Natural killer cell treated with Interleukin-12 subunit alpha and Interleukin-12 subunit beta and Interleukin-15 and Interleukin-18, amount 100 ng/mL, for 72 hours (primary cell): ENCODE measurements at regions not wholly inside any gene's neighbourhood (a gene's known extent, or its start where the extent isn't known, plus 50 kb on each side); places are given as distances from the start of the nearest gene placed in this dataset.

Experiments used
- ATAC-seq, 2 donors: fragments of 150-1000 bp; cut with Tn5 transposase in 1 of 2; sonication (Bioruptor Pico), chemical (Tn5 transposase) in 1 of 2; 2 replicates each; pipeline ENCODE4 v1.10.0; 2021
- DNase-seq: peaks from one replicate; pipeline ENCODE4 v3.0.0; 2022; ENCODE audit warnings: low spot score
- H3K27ac Mint-ChIP-seq, 2 donors: 1 replicate in 1 of 2; 2 replicates in 1 of 2; pipeline ENCODE4 v1.8.0; 2022; ENCODE audit warnings: mixed read lengths in 2 of 2, mild to moderate bottlenecking in 1 of 2, moderate library complexity in 1 of 2
- H3K27me3 Mint-ChIP-seq, 2 donors: 1 replicate in 1 of 2; 2 replicates in 1 of 2; pipeline ENCODE4 v1.8.0; 2022; ENCODE audit warnings: mixed read lengths in 2 of 2
- H3K36me3 Mint-ChIP-seq: one replicate; pipeline ENCODE4 v1.8.0; 2022; ENCODE audit warnings: mixed read lengths
- H3K4me1 Mint-ChIP-seq, 2 donors: 1 replicate in 1 of 2; 2 replicates in 1 of 2; pipeline ENCODE4 v1.8.0; 2022; ENCODE audit warnings: low read depth in 2 of 2, mixed read lengths in 2 of 2, mild to moderate bottlenecking in 1 of 2
- H3K4me3 Mint-ChIP-seq: one replicate; pipeline ENCODE4 v1.8.0; 2022; ENCODE audit warnings: mixed read lengths
- H3K9me3 Mint-ChIP-seq: 2 replicates; pipeline ENCODE4 v1.8.0; 2022; ENCODE audit warnings: mixed read lengths

DNA sequence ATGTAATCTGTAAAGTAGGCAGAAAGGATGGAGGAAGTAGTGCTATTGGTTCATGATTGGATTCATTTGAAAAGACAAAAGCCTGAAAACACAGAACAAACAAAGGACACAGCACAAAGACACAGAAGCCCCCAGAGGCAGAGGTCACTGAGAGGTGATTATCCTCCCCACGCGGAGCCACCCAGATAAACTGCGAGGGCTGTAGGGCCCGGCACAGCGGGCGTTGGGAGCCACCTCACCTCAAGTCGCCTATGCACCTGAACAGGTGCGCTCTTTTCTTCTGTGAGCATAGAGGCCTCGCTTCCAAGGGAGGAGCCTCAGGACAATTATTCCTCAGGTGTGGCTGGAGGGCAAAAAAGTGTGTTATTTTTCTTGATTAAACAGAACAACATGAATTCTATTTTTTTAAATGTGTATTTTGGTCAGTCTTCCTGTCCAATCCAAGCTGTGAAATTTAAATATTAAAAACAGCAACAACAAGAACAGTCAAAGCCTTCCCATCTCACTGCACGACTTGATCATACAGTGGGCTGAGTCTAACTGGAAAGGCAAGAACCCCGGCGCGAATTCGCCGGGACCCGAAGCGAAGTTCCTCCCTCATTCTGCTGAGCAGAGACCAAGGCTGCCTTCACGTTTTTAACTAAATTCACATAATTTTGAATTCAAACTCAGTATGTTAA lies 205.3 kb downstream of the THBS2 start:
- Mint-ChIP-seq H3K36me3 (no peaks in the 10 kb centered on the region), H3K4me3 (no peak overlapping the region), H3K9me3 (no peaks in the 10 kb centered on the region), H3K27ac (no peak overlapping the region), H3K27me3 (peaks cover 18 to 19% of the 10 kb centered on the region in 2 donors), H3K4me1 (no peaks in the 10 kb centered on the region)
- ATAC-seq (no peak), DNase-seq (no peak)

DNA sequence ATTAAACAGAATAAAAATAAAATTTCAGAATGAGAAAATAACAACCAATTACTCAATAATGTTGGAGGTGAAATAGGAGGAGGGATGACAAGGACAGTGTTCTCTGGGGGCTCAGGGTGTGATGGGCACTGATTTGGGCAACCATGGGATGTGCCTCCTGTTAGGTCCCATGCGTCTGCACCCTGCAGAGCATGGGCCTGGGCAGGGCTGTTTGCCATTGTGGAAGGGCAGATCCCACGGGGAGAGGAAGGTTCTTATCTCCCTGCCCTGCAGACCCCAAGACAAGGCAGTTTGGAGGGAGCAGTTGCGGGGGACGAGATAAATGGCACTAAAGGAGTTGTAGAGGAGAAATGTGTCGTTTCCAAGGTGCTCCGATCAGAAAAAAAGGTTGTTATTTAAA lies 206.3 kb downstream of the THBS2 start:
- peaks cover 16 to 19% of the 10 kb centered on the region in 2 donors for H3K27me3 Mint-ChIP-seq
- no peaks in the 10 kb centered on the region for H3K36me3 Mint-ChIP-seq
- ATAC-seq (no peak), DNase-seq (no peak)
- no peaks in the 10 kb centered on the region for H3K9me3 Mint-ChIP-seq
- H3K4me3 Mint-ChIP-seq, result no peak overlapping the region
- H3K4me1 Mint-ChIP-seq, result no peaks in the 10 kb centered on the region
- no peak overlapping the region for H3K27ac Mint-ChIP-seq

DNA sequence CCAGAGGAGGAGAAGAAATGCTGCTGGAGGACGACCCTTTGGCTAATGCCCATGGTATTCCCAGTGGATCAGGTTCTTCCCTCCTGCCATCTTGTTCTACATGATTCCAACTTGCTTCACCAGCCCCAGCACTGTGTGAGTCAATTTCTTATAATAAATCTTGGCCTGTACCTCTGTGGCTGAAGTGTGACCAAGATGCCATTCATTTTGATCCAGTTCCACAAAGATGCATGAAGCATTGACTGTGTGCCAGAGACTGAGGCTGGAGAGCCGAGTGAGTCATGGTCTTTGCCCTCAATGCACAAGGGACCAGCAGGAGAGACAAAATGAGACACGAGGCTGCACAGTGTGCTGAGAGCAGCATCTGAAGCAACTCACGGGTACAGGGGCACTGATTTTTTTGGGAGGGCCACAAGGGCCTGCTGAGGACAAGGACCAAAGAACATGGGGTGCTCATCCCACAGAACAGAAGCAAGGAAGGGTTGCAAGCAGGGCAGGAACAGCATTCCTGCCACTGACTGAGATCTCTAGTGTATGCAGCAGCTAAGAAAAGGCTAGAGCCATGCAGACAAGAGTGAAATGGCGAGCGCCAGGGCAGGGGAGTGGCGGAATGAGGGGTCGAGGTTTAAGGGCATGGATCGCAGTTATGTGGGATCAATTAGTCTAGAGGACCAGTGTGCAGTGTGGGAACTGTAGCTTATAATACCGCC lies 207.0 kb downstream of the THBS2 start:
- Mint-ChIP-seq H3K4me3 (no peak overlapping the region), H3K4me1 (no peaks in the 10 kb centered on the region), H3K9me3 (no peaks in the 10 kb centered on the region), H3K27me3 (peaks cover 9 to 16% of the 10 kb centered on the region in 2 donors), H3K27ac (no peak overlapping the region), H3K36me3 (no peaks in the 10 kb centered on the region)
- DNase-seq (no peak), ATAC-seq (peak in 1 of 2 donors; percentile 28)

DNA sequence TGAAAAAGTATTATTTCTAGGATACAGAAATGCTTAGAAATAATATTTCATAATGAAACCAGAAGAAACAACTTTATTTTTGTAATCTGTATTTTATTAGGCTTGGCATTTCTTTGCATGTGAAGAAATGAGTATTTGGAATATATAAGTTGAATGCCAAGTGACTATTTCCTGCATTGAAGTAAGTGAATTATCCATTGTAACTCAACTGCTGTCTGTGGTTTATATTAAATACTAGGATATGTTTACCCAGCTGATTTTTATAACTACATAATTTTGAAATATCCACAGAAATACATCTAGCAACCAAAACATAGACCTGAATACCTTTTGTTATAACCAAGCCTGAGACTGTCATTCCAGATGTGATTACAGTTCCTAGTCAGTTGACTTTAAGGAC lies 207.6 kb downstream of the THBS2 start:
- no peaks in the 10 kb centered on the region for H3K36me3 Mint-ChIP-seq
- no peaks in the 10 kb centered on the region for H3K9me3 Mint-ChIP-seq
- DNase-seq (no peak), ATAC-seq (no peak)
- H3K27ac Mint-ChIP-seq, result no peak overlapping the region
- H3K27me3 Mint-ChIP-seq, result peaks cover 2 to 10% of the 10 kb centered on the region in 2 donors
- H3K4me1 Mint-ChIP-seq, result no peaks in the 10 kb centered on the region
- no peak overlapping the region for H3K4me3 Mint-ChIP-seq

DNA sequence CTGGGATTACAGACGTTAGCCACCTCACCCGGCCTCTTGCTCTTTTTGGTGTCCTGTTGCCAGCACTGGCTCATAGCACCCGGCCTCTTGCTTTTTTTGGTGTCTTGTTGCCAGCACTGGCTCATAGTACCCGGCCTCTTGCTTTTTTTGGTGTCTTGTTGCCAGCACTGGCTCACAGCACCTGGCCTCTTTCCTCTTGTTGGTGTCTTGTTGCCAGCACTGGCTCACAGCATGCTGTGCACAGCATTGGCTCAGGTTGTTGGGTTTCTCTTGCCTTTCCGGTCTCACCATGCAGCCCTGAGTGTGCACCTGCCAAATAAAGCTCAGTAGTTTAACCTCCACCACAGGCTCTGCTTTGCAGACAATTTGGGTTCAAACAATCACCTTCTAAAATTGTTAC lies 208.2 kb downstream of the THBS2 start:
- ATAC-seq (no peak), DNase-seq (no peak)
- H3K27me3 Mint-ChIP-seq, result peaks cover 0 to 10% of the 10 kb centered on the region in 2 donors
- no peaks in the 10 kb centered on the region for H3K9me3 Mint-ChIP-seq
- no peak overlapping the region for H3K27ac Mint-ChIP-seq
- no peaks in the 10 kb centered on the region for H3K36me3 Mint-ChIP-seq
- no peak overlapping the region for H3K4me3 Mint-ChIP-seq
- H3K4me1 Mint-ChIP-seq, result no peaks in the 10 kb centered on the region

DNA sequence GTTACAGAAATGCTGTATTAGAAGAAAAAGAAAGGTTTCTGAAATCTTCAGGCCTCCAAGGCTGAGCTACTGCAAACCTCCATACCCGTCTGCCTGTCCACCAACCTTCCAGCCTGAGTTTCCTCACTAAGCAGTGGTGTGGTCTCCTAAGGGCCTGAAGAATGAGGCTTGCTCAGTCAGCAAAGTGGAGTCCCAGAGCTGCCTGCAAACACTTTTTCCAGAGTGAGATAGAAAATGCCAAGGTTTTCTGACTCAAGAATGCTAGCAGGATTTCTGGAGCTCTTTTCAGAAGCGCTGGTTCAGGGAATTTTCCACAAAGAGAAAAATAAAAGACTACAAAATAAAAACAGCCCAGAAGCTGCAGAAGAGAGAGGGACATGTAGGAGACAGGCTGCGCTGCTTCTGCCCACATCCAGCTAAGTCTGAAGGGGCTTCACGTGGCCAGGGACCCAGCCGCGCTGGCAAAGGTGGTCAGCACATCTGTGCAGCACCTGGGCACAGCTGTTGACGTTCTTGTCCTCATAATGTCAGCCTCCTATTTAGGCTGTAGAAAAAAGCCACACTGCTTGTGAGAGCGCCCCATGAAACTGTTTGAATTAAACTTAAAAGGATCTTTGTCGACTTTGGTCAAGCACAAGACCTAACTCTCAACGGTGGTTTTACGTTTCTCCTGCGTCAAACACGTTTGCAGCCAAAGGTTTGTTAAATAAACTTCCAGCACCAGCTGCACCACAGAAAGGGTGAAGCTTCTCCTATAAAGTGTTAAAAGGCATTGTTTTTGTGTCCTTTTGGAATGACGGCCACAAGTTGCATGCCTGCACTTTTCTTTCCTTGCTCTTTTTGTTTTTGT lies 209.0 kb downstream of the THBS2 start:
- ATAC-seq, result no peak
- Mint-ChIP-seq H3K36me3 (no peaks in the 10 kb centered on the region), H3K27ac (no peak overlapping the region)

DNA sequence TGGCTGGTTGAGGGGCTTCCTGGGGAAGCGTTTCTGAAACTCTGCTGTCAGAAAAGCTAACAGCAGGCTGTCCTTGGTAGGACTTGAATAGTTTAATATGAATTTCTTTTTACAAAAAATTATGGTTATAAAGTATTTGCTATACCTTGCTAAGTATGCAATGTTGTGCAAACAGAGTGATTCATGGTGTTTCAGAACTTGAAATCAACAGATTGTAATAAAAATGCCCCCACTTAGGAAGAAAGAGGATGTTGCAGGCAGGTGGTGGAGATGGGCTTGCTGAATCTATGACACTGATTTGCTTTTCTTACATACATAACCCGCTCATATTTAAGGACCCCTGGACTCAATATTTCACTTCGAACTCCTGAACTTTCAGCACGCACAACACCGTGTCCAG lies 211.6 kb downstream of the THBS2 start:
- DNase-seq, result no peak
- H3K4me1 Mint-ChIP-seq, result no peaks in the 10 kb centered on the region
- H3K4me3 Mint-ChIP-seq, result no peak overlapping the region
- H3K9me3 Mint-ChIP-seq, result no peaks in the 10 kb centered on the region
- H3K27ac Mint-ChIP-seq, result no peak overlapping the region
- H3K27me3 Mint-ChIP-seq, result peaks cover 0 to 11% of the 10 kb centered on the region in 2 donors
- ATAC-seq, result no peak
- peaks cover 5% of the 10 kb centered on the region for H3K36me3 Mint-ChIP-seq

More for the DNA sequence above, 209.0 kb downstream of the THBS2 start:
- Mint-ChIP-seq H3K9me3 (no peaks in the 10 kb centered on the region), H3K4me3 (no peak overlapping the region), H3K4me1 (no peaks in the 10 kb centered on the region), H3K27me3 (peaks cover 0 to 10% of the 10 kb centered on the region in 2 donors)
- no peak for DNase-seq

DNA sequence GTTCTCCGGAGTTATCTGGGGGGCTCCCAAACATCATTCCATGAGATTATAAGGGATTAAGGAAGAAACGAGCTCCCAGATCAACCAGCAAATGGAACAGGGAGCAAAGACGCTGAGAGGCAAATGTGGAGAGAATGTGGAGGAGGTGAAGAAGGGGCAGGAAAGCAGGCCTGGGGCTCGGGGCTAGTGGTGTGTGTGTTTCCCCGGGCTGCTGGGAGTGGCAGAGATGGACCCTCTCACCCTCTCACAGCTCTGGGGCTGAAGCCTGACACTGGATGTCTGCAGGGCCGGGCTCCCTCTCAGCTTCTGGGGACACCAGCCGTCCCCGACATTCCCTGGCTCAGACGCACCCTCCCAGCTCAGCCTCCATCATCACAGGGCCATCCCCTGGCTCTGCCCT lies 212.6 kb downstream of the THBS2 start:
- H3K4me1 Mint-ChIP-seq, result no peaks in the 10 kb centered on the region
- no peak overlapping the region for H3K27ac Mint-ChIP-seq
- peaks cover 0 to 8% of the 10 kb centered on the region in 2 donors for H3K27me3 Mint-ChIP-seq
- H3K36me3 Mint-ChIP-seq, result peaks cover 5% of the 10 kb centered on the region
- ATAC-seq (peak in 1 of 2 donors; percentile 40), DNase-seq (no peak)
- no peak overlapping the region for H3K4me3 Mint-ChIP-seq
- H3K9me3 Mint-ChIP-seq, result no peaks in the 10 kb centered on the region

DNA sequence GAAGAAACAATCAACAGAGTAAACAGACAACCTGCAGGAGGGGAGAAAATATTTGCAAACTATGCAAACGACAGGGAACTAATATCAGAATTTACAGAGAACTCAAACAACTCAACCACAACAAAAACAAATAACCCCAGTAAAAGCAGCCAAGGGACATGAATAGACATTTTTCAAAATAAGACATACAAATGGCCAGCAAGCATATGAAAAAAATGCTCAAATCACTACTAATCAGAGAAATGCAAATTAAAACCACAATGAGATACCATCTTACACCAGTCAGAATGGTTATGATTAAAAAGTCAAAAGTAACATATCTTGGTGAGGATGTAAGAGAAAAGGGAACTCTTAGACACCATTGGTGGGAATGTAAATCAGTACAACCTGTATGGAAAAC lies 215.0 kb downstream of the THBS2 start:
- Mint-ChIP-seq H3K4me3 (no peak overlapping the region), H3K27ac (no peak overlapping the region), H3K4me1 (no peaks in the 10 kb centered on the region), H3K9me3 (no peaks in the 10 kb centered on the region), H3K27me3 (peaks cover 0 to 4% of the 10 kb centered on the region in 2 donors), H3K36me3 (peaks cover 5% of the 10 kb centered on the region)
- ATAC-seq (no peak), DNase-seq (no peak)

DNA sequence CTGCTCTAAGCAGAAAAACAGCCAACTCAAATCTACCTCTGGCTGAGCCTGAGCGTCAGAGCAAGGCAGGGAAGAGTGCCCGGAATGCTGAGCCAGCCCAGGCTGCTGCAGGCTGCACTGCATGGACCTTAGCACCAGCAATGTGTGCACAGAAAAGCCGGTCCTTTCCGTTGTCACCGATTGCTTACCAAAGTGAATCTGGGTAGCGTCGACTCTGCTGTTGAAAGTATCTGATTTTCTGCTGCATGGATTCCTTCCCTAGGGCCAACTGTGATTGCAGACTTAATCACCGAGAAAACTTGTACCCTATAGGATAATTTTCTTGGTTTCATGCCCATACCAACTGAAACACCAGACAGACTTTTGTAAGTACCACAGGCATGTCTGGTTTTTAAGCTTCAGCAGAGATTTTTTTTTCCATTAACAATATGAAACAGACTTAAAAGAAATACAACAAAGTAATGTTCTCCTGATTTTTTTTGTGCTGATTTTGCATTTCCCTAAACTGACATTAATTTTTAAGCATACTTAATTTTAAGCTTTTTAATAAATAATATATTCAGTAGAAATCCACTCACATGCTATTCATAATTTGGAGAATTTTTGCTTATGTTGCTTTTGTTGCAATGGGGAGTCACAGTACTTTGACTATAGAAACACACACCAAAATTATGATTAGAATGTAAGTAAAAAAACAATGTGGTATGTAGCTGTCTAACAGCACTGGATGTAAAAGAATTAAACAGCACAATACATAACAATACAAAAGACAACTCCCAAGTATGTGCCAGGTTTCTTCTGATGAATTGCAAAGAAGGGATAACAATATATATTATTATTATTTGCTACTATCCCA lies 218.0 kb downstream of the THBS2 start:
- H3K9me3 Mint-ChIP-seq, result no peaks in the 10 kb centered on the region
- H3K4me1 Mint-ChIP-seq, result no peaks in the 10 kb centered on the region
- peaks cover 0 to 6% of the 10 kb centered on the region in 2 donors for H3K27me3 Mint-ChIP-seq
- peaks cover 5% of the 10 kb centered on the region for H3K36me3 Mint-ChIP-seq
- H3K27ac Mint-ChIP-seq, result no peak overlapping the region
- DNase-seq (no peak), ATAC-seq (no peak)
- no peak overlapping the region for H3K4me3 Mint-ChIP-seq

DNA sequence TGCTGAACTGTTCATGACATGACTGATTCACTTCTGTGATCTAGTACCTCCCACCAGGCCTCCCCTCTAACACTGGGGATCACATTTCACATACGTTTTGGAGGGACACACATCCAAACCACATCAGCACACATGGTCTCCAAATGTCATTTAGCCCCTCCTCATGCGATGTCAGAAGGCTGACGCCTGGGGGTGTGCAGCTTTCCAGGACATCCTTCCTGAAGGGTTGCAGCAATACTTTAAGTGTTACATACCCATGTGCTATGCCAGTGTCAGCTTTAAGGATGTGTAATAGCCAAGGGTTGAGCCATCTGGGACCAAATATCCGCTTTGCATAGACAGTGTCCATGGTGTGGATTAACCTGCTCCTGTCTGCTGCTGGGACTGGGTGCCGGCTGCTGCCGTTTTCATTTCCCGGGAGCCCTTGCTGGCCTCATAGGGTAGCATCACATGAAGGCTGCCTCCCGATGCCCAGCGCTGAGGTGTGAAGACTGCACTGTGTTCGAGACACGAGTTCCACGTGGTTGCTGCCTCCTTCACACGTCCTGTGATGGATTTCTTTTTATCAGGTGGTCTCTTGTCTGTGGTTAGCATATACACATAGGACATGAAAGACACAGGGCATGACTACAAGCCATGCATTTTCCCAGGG lies 219.0 kb downstream of the THBS2 start:
- H3K4me1 Mint-ChIP-seq, result no peaks in the 10 kb centered on the region

DNA sequence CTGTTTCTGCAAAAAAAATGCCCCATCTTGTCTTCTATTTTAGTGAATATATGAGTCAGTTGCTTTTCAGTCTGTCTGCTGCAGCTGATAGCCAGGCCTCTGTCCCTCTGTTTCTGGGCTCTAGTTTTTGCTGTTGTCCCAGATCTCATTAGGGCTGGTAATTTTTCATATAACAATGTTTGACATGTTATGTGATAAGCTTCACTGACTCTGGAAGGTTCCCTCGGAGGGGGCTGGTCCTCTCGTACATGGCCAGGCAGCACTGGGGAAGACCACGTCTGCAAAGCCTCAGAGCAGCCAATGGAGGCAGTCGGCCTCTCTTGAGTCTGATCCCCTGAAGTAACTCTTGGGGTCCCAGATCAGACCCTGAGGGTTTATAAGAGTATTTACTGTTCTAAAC lies 223.8 kb downstream of the THBS2 start:
- no peaks in the 10 kb centered on the region for H3K4me1 Mint-ChIP-seq
- no peak overlapping the region for H3K27ac Mint-ChIP-seq
- no peaks in the 10 kb centered on the region for H3K9me3 Mint-ChIP-seq
- ATAC-seq (no peak), DNase-seq (no peak)
- peaks cover 0 to 10% of the 10 kb centered on the region in 2 donors for H3K27me3 Mint-ChIP-seq
- H3K36me3 Mint-ChIP-seq, result no peaks in the 10 kb centered on the region
- no peak overlapping the region for H3K4me3 Mint-ChIP-seq

More for the DNA sequence above, 219.0 kb downstream of the THBS2 start:
- H3K9me3 Mint-ChIP-seq, result no peaks in the 10 kb centered on the region
- DNase-seq (no peak), ATAC-seq (no peak)
- H3K27ac Mint-ChIP-seq, result no peak overlapping the region
- peaks cover 5% of the 10 kb centered on the region for H3K36me3 Mint-ChIP-seq
- H3K4me3 Mint-ChIP-seq, result no peak overlapping the region
- H3K27me3 Mint-ChIP-seq, result peaks cover 0 to 9% of the 10 kb centered on the region in 2 donors

DNA sequence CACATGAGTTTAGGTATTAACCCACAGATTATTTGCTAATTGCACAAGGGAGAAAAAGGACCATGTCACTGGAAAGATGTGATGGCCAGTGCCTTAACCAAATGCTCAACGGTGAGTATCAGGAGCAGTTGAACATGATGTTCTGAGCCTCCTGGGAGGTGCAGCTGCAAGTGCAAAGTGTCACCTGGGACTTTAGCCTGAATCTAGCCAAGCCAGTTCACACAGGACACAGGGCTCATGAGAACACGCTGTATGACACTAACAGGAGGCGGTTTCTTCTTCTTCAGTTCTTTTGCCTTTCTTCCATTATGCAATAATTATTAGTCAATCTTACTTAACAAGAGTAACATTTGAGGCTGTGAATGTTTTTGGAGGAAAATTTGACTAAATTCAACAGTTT lies 225.3 kb downstream of the THBS2 start:
- H3K4me1 Mint-ChIP-seq, result no peaks in the 10 kb centered on the region
- H3K9me3 Mint-ChIP-seq, result no peaks in the 10 kb centered on the region
- H3K4me3 Mint-ChIP-seq, result no peak overlapping the region
- H3K36me3 Mint-ChIP-seq, result no peaks in the 10 kb centered on the region
- DNase-seq (no peak), ATAC-seq (no peak)
- no peak overlapping the region for H3K27ac Mint-ChIP-seq
- H3K27me3 Mint-ChIP-seq, result peaks cover 0 to 10% of the 10 kb centered on the region in 2 donors
